ENCODE measurements at regions not wholly inside any gene's neighbourhood (a gene's known extent, or its start where the extent isn't known, plus 50 kb on each side); places are given as distances from the start of the nearest gene placed in this dataset.

DNA sequence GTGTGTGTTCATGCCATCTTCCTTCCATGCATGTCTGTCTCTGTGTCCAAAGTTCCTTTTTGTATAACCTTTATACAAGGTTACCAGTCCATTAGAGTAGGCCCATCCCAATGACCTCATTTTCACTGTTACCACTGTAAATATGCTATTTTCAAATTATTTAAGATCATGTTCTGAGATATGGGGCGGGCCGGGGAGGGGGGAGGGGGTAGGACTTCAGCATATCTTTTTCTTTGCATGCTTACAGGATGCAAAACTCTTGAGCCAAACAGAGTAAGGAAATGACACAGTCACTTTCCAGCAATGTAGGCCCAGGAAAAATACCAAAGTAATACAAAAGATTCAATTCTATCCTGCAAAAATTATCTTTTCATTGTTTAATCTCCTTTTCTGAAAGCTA is 124.1 kb upstream of the HNRNPA3 start:
- no peak for DNase-seq

DNA sequence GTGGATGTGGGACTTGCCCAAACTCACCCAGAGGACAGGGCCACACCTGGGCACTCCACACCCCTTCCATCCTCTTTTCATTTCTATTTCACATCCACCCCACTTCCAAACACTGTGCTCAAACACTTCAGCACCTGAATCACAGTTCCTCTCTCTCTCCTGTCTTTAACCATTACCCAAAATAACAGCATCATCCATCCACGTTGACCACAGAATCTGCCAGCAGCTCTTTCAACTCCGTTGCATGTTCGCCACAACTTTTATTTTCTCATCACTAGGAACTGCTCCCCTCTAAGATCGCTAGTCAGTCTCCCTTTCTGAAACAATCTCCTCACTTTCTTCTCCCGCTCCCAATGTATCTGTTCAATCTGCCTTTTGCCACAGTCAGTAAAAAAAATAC is 121.6 kb upstream of the HNRNPA3 start:
- DNase-seq = no peak

DNA sequence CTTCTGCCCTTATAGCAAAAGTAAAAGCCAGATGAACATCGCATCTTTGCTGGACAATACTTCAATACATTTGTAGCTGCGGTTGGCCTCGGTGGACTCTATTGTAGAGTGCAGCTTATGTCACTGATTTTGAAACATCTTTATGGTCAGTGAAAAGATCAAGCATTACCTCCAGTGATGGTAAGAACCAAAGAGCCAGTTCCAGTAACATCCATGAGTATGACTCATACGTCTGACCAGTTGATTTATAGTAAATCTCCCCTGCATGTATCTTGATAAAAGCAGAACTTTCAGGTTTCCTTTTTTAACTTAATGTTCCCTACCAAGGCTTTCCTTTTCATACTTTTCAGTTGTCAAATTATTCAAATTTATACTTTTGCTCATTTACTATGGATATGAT is 119.2 kb upstream of the HNRNPA3 start:
- no peak for DNase-seq

DNA sequence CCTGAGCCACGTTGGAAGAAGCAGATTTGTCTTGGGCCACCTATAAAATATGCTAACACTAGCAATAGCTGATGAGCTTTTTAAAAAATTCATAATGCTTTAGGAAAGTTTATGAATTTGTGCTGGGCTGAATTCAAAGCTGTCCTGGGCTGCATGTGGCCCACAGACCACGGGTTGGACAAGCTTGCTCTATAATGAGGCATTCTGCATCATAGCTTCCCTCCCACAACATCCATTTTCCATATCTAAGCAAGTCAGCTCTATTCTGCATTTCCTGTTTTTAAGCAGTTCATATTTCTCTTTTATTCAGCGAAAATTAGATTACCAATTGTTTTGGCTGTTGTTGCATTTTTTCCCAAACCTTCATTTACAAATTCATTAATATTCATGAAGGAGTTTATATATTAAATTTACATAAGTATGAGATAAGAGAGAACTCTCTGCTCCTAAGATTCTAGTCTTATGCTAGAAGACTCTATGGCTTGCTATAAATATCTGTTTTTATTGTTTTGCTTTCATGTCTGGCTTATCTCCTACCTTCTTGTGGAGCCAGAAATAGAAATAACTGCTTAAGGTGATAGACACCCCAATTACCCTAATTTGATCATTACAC is 114.5 kb upstream of the HNRNPA3 start:
- no peak for DNase-seq

DNA sequence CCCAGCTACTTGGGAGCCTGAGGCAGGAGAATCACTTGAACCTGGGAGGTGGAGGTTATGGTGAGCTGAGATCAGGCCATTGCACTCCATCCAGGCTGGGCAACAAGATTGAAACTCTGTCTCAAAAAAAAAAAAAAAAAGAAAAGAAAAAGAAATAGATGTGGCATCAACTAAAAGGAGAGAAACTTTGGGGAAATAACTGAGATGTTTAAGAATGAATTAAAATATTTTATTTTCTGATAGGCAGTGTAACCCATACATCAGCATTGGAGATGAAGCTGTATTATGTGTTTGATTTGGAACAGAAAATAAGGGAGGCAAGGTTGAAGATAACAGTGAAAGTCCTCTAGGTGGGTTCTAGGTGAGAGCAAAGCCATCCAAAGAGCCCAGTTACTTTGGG is 110.7 kb upstream of the HNRNPA3 start:
- DNase-seq = no peak

DNA sequence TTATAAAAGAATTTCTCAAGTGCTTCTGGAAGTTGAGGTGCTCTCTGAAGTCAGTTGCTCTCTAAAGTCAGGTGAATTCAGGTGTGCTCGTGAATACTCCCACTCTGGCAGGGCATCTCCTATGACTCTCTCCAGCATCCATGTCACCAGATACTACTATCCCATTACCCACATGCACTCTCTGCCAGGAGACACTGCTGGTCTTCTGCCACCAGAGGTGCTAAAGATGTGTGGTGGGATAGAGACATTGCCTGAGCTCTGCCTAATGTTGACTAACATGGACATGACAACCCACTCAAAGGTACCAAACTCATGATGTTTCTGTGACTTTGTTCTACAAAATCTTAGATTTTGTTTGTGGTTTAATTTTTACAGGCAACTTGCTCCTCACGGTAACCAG is 106.4 kb upstream of the HNRNPA3 start:
- DNase-seq = no peak

DNA sequence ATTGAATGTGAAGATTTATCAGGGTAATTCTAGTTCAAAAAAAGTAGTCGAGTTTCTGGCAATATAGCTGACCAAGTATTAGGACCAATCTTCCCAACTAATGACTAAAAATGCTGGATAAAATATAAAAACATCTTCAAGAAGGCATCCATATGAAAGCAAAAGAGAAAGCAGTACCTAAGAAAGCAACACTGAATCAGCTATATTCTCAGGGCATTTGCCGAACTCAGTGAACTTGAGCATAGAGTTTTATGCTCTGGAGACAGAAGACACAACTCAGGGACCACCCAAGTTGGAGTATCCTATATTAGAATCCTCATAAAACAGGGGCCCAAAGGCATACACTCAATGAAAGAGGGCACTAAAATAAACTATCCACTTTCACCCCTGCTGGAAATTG is 103.7 kb upstream of the HNRNPA3 start:
- no peak for DNase-seq

DNA sequence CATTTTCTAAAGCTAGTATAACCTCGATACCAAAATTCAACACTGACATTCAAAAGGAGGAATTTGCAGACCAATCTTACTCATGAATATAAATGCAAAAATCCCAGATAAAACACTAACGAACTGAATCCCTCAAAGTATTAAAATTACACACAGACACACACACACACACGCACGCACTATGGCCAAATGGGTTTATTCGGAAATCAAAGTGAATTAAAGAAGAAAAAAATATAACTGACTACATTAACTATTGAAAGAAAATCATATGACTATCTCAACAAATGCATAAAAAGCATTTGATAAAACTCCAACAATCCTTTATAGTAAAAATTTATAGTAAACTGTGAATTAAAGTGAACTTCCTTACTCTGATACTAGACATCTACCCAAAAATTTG is 97.9 kb upstream of the HNRNPA3 start:
- no peak for DNase-seq

DNA sequence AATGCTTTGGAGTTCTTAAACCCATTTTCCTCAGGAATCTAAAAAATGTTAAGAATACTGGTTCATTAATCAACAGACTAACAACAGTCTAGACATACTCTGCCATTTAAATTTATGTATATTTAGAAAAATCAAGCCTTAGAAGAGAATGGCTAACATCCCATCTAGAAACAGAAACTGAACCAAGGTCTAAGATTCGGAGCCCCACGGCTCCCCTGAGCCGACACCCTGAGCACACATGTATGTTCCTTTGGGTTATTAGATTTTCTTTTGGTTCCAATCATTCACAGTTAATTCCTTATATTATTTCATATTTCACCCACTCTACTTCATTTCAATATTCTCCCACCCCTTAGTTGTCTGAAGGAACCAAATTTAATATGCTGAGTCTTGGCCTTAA is 94.8 kb upstream of the HNRNPA3 start:
- DNase-seq = no peak

DNA sequence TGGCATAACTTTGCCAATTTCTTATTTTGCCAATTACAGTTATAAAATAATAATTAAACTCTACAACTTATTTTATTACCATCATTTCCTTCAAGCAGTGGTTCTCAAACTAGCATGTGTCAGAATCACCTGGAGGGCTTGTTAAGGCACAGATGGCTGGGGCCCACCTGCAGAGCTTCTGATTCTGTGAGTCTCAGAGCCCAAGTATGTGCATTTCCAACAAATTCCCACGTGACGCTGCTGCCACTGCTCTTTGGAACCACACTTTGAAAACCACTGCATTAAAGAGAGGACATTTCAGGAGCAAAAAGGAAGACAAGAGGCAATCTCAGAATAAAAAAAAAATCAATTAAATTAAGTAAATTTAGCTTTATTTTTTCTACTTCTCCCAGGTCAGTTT is 94.0 kb upstream of the HNRNPA3 start:
- no peak for DNase-seq

DNA sequence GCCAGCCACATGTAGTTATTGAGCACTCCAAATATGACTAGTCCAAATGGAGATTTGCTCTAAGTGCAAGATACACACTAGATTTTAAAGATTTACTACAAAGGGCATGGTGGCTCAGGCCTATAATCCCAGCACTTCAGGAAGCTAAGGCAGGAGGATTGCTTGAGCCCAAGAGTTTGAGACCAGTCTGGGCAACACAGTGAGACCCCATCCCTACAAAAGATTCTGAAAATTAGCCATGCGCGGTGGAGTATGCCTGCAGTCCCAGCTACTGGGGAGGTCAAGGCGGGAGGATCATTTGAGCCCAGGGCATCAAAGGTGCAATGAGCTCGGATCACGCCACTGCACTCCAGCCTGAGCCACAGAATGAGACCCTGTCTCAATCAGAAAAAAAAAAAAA is 93.5 kb upstream of the HNRNPA3 start:
- DNase-seq = no peak

DNA sequence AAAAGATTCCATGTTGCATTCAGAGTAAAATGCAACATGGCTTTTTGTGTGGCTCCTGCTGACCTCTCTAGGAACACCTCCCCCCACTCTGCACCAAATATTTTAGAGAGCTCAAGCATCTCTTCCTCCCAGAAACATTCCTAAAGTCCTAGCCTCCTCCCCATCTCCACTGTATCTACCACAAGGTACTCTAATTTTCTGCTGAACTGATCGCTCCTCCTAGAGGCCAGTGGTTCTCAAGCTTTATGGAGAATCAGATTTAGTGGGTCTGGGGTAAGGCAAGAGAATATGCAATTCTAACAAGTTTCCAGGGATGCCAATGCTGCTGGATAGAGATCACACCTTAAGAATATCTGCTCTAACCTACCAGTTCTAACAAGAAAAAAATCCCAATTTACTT is 89.5 kb upstream of the HNRNPA3 start:
- no peak for DNase-seq

DNA sequence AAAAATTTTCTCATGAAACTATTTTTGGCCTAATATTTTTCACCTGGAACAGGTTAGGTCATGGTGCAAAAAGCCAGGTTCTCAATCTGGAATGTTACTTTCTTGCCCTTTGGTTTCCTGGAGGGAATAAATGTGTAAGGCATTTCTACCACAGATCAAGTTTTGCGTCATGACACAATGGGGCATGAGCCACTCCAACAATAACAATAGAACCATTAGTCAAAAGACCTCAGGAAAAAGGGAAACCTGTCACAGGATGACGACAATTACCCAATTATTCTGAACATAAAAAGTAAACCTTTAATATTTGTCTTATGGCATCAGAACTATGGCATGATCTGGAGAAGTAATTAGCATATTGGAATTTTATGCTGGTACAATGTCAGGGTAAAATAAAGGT is 88.2 kb upstream of the HNRNPA3 start:
- no peak for DNase-seq

DNA sequence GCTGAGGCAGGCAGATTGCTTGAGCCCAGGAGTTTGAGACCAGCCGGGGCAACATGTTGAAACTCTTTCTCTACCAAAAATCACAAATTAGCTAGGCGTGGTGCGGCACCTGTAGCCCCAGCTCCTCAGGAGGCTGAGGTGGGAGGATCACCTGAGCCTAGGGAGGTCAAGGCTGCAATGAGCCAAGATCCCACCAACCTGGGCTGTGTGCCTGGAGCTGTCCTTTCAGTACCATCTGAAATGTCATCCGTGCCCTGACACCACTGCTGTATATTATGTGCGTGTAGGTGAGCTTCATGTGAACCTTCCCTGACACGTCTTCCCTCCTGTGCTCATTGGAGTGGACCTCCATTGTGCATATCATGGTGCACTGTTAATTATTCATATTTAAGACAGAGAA is 84.8 kb upstream of the HNRNPA3 start:
- no peak for DNase-seq

DNA sequence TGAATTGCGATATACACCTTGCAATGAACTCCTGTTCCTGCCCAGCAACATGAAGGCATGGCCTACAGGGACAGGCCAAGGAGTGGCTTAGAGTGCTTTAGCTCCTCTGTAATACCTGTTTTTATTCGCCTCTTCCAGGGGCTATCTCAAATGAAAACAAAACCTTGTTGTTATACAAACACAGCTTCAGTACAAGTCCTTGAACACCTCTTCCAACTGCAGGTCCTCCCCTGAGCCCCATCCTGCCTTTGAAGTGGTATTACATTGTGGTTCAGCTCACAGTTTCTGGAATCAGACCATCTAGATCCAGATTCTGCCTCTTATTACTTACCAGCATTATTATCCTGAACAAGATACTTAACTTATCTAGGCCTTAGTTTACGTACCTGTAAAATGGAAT is 83.0 kb upstream of the HNRNPA3 start:
- no peak for DNase-seq

DNA sequence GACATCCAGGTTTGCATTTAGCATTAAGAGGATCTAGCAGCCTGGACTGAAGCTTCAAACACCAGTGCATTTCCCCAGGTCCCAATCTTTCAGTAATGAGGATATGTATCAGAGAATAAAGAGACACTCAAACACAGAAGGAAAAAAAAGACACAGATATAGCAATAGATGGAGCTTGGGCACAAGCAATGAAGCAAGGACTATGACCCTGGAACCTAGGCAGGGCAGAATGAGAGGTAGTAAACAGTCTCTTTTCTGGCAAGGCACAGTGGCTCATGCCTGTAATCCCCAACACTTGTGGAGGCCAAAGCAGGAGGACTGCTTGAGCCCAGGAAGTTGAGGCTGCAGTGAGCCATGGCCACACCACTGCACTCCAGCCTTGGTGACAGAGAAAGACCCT is 80.7 kb upstream of the HNRNPA3 start:
- DNase-seq = no peak

DNA sequence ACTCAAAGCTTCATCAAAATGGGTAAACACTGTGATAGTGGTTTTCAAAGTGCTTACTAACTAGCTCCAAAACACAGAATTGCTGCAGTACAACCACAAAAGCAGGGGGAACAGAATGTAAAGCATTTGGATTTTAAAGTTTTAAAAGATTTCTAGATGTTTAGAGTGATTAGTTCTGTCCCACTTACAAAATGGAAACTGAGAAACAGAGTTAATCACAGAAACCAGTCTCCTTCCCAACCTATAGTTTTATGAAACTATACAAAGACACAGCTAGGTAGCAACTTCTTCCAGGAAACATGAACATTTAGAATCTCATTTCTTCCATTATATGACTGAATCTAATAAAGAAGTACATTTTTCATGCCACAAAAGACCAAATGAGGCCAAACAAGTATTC is 73.8 kb upstream of the HNRNPA3 start:
- DNase-seq = no peak

DNA sequence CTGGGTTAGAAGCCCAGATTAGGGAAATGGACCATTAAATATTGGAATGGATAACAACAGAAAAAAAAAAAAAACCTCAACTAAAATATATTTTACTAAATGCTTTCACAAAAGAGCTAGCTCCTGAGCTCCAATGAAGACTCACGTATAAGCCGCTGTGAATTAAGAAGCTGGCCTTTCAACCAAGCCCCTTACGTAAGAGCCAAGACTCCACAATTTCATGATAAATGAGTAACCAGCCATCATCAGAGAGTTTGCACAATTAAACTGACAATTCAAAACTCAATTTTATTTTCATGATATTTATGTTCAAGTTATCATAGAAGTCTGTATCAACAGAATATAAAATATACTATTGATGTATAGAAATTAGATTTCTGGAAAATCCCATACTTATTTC is 70.7 kb upstream of the HNRNPA3 start:
- no peak for DNase-seq

DNA sequence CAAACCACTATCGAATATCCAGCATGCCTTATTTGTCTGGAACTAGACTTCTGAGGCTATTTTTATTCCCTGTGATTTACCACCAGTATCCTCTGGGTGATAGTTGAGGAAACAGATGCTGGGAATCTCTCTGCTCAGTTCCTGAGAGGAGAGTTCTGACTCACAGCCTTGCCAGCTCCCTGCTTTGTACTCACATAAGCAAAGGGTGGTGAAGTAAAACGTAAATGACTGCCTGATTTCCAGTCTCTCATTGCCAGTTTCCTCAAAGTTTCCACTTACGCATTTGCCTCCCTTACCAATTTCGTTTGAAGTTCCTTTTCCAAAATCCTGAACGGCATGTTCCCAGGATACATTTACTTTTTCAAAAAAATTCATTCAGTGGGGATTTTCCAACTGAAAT is 69.2 kb upstream of the HNRNPA3 start:
- no peak for DNase-seq

DNA sequence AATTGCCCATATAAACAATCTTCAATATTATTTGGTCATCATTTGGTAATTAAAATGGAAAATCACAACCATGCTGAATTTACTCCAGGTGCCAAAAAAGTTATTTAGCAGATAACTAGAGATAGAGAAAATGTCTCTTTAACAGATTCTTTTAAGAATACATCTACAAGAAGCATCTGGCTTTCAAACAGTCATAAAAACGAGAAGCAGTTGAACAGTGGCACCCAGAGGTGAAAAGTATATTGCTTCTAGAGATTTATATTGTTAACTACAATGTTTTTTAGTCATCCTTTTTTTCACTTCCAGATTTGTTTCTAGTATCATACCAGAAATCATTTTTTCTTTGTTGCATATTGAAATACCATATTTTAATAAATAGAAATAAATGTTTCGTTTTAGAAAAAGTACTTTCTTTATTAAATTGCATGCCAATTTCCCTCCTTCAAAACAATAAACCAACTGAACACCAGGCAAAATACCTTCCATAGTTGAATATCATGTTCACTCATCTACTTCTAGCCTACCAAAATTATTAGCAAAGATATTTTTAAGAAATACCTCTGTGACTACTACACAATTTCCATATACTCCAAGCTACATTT is 65.4 kb upstream of the HNRNPA3 start:
- peak in 3 of 6 experiments; percentile 20 to 58 (median 50) for DNase-seq

DNA sequence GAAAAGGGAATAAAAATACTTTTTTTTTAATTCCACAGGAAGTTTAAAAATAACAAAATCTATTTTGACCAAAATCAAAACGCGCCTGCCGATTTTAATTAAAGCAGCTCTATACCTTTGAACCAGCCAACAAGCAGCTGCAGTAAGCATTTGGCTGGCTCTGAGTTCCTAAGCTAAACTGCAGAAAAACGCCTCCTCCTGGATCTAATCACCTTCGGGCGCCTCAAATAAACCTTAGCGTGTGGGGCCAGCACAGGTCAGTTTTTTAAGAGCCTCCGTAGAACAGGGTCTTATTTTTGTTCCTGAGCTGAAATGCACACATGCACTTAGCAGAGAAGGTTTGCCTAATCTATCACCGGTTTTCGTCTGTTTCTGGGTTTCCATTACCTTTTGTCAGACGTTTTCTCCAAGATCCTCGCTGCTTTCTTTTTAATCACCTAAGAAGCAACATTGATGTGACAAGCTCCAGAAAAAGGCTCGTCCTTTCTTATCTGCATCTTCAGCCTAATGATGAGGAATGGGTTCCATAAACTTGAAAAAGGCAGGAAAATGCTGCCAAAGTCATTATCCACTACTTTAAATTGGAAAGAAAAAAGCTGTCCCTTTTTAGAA is 64.7 kb upstream of the HNRNPA3 start:
- DNase-seq = peak in 2 of 6 experiments; percentile 6 to 22

DNA sequence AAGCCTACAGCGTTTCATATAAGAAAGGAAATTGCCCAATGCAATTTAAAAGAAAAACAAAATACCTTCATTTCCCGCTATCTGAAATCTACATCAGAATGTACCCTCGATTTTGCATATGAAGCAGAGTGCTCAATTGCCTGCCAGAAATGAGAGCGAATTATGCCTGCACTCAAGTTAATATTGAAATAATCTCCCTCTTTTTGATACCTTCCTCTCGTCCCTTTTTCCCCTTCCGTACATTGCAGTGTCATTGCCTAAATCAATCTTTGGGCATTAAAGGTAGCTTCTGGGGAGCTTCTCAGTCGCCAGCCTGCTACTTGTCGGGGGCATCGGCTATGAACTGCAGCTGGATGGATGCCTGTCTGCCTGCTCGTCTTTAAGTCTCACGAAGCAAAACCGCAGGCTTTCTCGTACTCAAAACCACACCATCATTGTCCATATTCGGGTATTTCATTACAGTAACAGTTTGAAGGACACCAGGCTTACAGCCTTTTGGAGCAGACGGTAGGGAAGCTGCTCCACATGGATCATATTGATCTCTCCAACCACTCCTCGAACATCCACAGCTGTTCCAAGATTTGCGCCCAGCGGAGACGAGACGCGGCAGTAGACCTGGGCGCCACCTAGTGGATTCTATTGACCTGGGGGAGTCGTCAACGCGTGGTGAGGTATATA is 64.0 kb upstream of the HNRNPA3 start:
- peak; percentile 38 to 86 (median 60) for DNase-seq

DNA sequence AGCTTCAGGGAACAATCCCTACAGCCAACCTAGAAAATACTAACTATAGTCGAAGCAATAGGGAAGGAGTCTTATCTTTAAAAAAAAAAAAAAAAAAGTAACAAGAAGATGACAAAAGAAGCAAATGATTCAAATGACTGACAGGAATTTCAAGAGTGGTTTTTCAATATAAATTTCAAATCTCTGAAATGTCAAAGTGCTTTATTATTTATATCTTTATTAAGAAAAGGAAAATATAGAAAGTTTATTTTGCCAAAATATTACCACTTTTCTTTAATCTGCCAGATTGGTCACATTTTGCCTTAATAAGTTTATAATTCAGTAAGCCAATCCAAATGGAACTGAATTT is 63.5 kb upstream of the HNRNPA3 start:
- no peak for DNase-seq

DNA sequence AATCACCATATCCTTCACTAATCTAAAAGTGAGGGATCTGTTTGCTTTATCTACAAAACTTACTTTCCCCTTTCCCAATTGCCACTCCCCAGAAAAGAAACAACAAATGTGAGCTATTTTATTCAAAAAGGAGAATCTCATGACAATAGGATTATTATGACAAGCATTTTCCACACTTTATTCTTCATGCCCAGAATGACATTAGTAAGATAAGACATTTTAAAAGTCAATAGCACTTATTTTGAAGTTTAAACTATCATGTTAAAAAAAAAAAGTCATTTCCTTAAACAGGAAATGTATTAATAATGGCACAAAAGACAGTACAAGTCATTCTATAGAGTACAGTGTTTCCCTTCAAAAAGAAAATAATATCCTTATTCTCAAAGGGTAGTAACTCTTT is 58.8 kb upstream of the HNRNPA3 start:
- DNase-seq = no peak

DNA sequence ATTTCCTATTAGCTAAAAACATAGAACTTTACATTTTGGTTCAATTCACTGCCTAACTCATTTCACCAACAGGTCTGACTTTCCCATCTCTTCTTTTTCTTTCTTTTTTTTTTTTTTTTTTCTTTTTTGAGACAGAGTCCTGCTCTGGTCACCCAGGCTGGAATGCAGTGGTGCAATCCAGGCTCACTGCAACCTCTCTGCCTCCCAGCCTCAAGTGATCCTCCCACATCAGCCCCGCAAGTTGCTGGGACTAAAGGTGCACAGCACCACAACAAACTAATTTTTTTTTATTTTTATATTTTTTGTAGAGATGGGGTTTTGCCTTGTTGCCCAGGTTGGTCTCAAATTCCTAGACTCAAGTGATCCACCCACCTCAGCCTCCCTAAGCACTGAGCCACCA is 57.8 kb upstream of the HNRNPA3 start:
- DNase-seq = no peak
